Activated naive CD4-positive, alpha-beta T cell treated with anti-CD3 and anti-CD28 coated beads, Interleukin-2, amount 10 ng/mL, durations not matched to agents 7 days and 5 days (primary cell): ENCODE measurements at regions not wholly inside any gene's neighbourhood (a gene's known extent, or its start where the extent isn't known, plus 50 kb on each side); places are given as distances from the start of the nearest gene placed in this dataset.

Experiments used
- CTCF ChIA-PET: fragments of 350-600 bp; sonication (Branson Sonifier 250); formaldehyde crosslinking; loops from one replicate; lab custom pipeline; 2021; ENCODE audit warnings: antibody characterized with exemption; lab: Charles Lee
- DNase-seq: peaks from one replicate; pipeline ENCODE4 v3.0.0-alpha.2; 2020
- H3K27ac Mint-ChIP-seq: one replicate; pipeline ENCODE4 v1.8.0; 2021; ENCODE audit warnings: mild to moderate bottlenecking, moderate library complexity, mixed read lengths
- H3K27me3 Mint-ChIP-seq: one replicate; pipeline ENCODE4 v1.8.0; 2021; ENCODE audit warnings: mild to moderate bottlenecking, mixed read lengths
- H3K36me3 Mint-ChIP-seq: one replicate; pipeline ENCODE4 v1.8.0; 2021; ENCODE audit warnings: mixed read lengths
- H3K4me1 Mint-ChIP-seq: one replicate; pipeline ENCODE4 v1.8.0; 2021; ENCODE audit warnings: mixed read lengths
- H3K4me3 Mint-ChIP-seq: one replicate; pipeline ENCODE4 v1.8.0; 2021; ENCODE audit warnings: mild to moderate bottlenecking, moderate library complexity, mixed read lengths
- H3K9me3 Mint-ChIP-seq: one replicate; pipeline ENCODE4 v1.8.0; 2021; ENCODE audit warnings: mixed read lengths

DNA sequence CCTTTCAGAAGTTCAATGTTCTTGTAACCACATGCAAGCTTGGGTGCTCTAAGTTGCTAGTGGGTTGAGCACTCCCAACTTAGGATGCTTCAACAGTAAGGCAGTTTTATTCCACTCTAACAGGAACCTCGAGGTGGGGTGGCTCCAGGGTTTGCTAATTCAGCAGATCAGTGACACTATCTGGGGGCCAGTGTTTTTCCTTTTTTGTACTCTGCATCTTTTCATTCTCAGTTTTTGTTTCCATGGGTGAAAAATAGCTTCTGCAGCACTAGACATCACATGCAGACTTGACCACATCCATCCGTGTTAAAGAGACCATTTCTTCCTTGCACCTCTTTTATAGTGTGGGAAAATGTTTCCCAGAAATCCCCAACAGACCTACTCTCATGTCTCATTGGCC is 497.6 kb downstream of the STIM2 start:
- H3K4me3 Mint-ChIP-seq = no peak overlapping the region

DNA sequence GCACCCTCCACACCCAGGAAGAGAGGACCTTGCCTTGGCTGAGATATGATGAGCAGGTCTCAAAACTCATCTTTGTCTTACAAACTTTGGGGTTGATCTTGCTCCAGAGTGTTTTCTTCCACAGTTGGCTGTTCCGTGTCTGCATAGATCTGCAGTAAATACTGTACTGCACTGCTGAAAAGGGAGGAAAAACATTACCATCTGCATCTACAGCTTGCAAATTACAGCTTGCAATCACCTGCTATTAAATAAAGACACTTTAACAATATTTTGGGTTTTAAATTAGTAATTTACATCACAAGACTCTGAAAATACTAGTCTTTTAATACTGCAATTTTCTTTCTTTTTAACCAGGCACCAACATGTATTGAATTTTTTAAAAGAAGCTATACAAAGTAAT is 499.5 kb downstream of the STIM2 start:
- Mint-ChIP-seq H3K27me3 (no peaks in the 10 kb centered on the region), H3K9me3 (peaks cover 4% of the 10 kb centered on the region), H3K4me3 (no peak overlapping the region), H3K27ac (no peak overlapping the region), H3K36me3 (no peaks in the 10 kb centered on the region), H3K4me1 (no peaks in the 10 kb centered on the region)
- CTCF ChIA-PET = interaction anchor here (0.6 kb wide), 1 partner anchor 155 kb away, joined by 3 read pairs; no protein-coding TSS in a partner anchor
- DNase-seq = no peak

More for the DNA sequence above, 497.6 kb downstream of the STIM2 start:
- Mint-ChIP-seq H3K9me3 (peaks cover 1% of the 10 kb centered on the region), H3K36me3 (no peaks in the 10 kb centered on the region), H3K27ac (no peak overlapping the region), H3K27me3 (no peaks in the 10 kb centered on the region), H3K4me1 (no peaks in the 10 kb centered on the region)
- DNase-seq = no peak
- CTCF ChIA-PET = no interaction called here

DNA sequence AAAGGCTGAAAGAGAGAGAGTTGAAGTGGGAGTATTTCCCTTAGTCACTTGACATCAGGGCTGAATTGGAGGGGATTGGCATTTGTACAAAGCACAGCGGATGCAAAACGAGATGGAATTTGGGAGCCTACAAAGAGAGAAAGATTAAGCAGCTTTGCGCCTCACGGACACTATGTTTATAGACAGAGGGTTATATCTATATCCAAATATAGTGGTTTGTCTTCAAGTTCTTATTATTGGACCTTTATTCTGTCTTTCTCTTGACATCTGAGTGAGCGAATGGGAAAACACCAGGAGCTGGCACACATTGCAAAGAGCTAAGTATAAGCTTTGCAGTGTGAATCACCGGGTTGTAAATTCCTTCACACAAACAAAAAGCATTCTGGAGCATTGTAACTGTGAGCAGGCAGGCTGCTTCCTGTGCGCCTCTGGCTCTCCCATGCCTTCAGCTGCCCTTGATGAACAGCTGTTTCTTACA is 500.2 kb downstream of the STIM2 start:
- H3K27ac Mint-ChIP-seq = no peak overlapping the region
- peaks cover 4% of the 10 kb centered on the region for H3K9me3 Mint-ChIP-seq
- DNase-seq = no peak
- no peaks in the 10 kb centered on the region for H3K27me3 Mint-ChIP-seq
- CTCF ChIA-PET = no interaction called here
- no peaks in the 10 kb centered on the region for H3K4me1 Mint-ChIP-seq
- H3K4me3 Mint-ChIP-seq = no peak overlapping the region
- no peaks in the 10 kb centered on the region for H3K36me3 Mint-ChIP-seq

DNA sequence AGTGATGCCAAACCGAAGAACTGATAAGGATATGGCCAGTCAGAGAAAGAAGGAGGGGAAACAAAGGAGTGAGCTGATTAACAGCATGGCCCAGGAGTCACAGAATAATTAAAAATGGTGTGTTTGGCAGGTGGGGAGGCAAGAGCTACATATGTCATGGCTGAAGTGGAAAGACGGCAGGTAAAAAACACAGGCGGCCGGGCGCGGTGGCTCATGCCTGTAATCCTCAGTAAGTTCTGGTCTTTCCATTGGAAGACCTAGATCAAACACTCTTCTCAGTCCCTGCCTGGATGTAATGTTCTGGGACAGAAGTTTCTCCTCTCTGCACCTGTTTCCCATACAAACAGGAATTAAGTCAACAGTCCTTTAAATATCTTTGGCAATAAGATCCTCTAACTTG is 503.9 kb downstream of the STIM2 start:
- Mint-ChIP-seq H3K4me3 (no peak overlapping the region), H3K9me3 (peaks cover 7% of the 10 kb centered on the region), H3K27ac (no peak overlapping the region), H3K27me3 (no peaks in the 10 kb centered on the region), H3K36me3 (no peaks in the 10 kb centered on the region), H3K4me1 (no peaks in the 10 kb centered on the region)
- CTCF ChIA-PET = no interaction called here
- no peak for DNase-seq

DNA sequence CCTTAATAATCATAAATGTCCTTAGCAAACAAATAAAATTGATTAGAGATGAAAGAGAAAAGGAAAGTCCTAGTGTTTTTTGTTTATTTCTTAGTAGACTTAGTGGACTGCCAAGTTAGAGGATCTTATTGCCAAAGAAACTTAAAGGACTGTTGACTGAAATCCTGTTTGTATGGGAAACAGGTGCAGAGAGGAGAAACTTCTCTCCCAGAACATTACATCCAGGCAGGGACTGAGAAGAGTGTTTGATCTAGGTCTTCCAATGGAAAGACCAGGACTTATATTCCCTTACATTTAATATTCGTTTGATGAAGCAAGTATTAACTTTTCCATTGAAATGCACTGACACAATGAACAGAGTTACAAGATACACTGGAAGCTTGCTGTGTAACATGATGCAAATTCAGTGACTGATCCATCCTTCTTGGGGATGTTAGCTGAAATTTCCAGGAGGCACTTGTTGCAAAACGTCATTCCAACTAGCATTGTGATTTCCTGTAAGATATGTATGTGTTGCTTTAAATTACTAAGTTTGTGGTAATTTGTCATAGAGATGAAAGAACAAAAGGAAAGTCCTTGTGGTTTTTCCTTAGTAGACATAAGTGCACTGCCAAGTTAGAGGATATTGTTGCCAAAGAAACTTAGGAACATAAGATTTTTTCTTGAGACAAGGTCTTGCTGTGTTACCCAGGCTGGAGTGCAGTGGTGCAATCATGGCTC is 505.6 kb downstream of the STIM2 start:
- H3K36me3 Mint-ChIP-seq = no peaks in the 10 kb centered on the region
- no peak for DNase-seq
- H3K27ac Mint-ChIP-seq = no peak overlapping the region
- H3K4me1 Mint-ChIP-seq = no peaks in the 10 kb centered on the region
- CTCF ChIA-PET = no interaction called here
- H3K4me3 Mint-ChIP-seq = no peak overlapping the region
- peaks cover 7% of the 10 kb centered on the region for H3K9me3 Mint-ChIP-seq
- no peaks in the 10 kb centered on the region for H3K27me3 Mint-ChIP-seq

DNA sequence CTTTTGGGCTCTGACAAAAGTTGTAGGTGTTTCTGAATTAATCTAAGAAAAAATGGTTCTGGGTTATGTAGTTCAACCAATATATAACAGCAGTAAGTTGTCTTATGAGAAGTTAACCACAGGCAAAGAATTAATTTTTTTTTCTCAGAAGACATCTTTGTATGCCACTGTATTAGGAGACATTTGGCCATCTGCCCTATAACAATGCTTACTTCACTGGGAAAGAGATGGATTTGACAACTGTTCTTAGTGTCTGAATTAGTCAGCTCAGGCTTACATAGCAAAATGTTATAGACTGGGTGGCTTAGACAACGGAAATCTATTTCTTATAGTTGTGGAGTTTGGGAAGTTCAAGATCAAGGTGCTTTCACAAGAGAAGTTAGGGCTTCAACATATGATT is 508.1 kb downstream of the STIM2 start:
- H3K36me3 Mint-ChIP-seq = no peaks in the 10 kb centered on the region
- peaks cover 7% of the 10 kb centered on the region for H3K9me3 Mint-ChIP-seq
- no peaks in the 10 kb centered on the region for H3K27me3 Mint-ChIP-seq
- DNase-seq = no peak
- H3K4me1 Mint-ChIP-seq = no peaks in the 10 kb centered on the region
- CTCF ChIA-PET = no interaction called here
- no peak overlapping the region for H3K4me3 Mint-ChIP-seq
- no peak overlapping the region for H3K27ac Mint-ChIP-seq

DNA sequence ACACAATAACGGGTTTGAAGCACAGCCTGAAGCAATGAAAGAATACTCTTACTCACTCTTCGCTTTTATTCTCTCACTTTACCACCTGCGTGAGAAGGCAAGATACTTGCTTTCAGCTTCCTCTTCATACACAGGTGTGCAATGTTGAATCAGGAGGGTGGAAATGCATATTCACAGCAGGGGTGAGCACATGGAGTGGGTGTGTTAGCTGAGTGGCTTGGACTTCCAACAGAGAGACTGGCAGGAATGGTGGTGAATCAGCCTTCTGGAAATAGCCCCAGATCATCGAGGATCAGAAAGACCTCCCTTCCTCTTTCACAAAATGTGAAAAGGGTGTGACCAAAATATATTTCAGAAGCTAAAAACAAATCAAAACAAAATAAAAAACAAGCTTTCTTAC is 521.2 kb downstream of the STIM2 start:
- CTCF ChIA-PET = no interaction called here
- Mint-ChIP-seq H3K36me3 (no peaks in the 10 kb centered on the region), H3K27me3 (no peaks in the 10 kb centered on the region), H3K27ac (no peak overlapping the region), H3K4me3 (no peak overlapping the region), H3K9me3 (peaks cover 6% of the 10 kb centered on the region), H3K4me1 (no peaks in the 10 kb centered on the region)
- DNase-seq = no peak

DNA sequence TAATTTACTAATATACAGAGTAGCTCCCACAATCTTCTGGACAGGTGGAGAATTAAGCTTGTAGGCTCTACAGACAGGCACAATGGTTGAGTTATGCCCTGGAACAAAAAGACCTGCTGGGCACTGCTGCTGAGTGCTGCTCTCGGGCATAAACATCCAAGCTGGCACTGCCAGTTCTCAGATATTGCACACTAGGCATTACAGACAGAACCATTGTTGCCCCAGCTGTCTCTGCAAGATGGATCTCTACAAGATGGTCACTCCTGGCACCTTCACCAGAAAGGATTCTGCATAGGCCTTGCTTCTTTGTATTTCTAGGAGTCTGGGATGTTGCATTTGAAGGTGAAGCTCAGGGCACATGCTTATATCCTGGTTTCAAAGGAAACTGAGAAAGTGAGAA is 527.1 kb downstream of the STIM2 start:
- no peaks in the 10 kb centered on the region for H3K27me3 Mint-ChIP-seq
- peaks cover 3% of the 10 kb centered on the region for H3K9me3 Mint-ChIP-seq
- CTCF ChIA-PET = no interaction called here
- no peaks in the 10 kb centered on the region for H3K36me3 Mint-ChIP-seq
- no peak for DNase-seq
- no peak overlapping the region for H3K4me3 Mint-ChIP-seq
- no peaks in the 10 kb centered on the region for H3K4me1 Mint-ChIP-seq
- no peak overlapping the region for H3K27ac Mint-ChIP-seq

DNA sequence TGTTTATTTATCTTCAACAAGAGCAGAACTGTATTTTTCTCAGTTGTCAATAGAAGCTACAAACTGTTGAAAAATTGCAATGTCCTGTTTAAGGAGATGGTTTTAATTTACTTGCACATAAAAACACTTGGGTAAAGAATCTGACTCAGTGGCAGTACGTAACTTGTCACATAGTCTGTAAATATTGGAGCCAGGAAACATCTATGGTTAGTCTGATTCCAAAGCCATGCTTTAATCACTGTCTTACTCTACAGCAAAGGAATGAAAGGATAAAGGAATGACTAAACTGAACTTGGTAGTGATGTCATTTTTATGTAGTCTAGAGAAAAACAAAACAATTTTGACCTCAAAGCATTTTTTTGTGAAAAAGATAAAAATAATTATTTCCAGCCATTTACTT is 537.2 kb downstream of the STIM2 start:
- H3K9me3 Mint-ChIP-seq = peaks cover 20% of the 10 kb centered on the region
- no peaks in the 10 kb centered on the region for H3K4me1 Mint-ChIP-seq
- H3K4me3 Mint-ChIP-seq = no peak overlapping the region
- no peak for DNase-seq
- CTCF ChIA-PET = no interaction called here
- no peaks in the 10 kb centered on the region for H3K27me3 Mint-ChIP-seq
- no peak overlapping the region for H3K27ac Mint-ChIP-seq
- H3K36me3 Mint-ChIP-seq = no peaks in the 10 kb centered on the region

DNA sequence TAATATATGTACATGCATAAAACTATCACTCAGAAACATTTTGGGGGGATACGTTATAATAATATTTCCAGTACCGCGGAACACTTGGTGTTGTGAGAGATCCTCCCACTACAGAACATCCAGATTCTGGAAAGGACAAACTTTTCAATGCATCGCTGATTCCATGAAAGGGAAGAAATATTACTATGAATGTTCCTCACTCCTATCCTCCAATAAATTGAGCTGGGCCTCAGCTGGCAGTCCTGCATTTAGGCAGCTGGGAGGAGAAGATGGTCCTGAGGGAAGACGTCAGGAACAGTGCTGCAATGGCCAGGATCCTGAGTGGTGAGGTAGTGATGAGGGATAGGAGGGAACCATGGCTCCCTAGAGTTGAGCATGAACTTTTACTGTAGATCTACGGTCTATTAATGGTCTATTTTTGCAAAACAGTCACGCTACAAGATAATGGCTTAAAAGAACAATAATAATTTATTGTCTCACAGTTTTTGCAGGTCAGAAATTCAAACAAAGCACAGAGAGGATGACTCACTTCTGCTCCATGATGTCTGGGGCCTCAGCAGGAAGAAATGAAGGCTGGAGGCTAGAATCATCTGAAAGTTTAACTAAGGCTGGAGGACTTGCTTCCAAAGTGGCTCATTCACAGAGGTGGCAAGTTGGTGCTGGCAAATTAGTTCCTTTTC is 538.1 kb downstream of the STIM2 start:
- Mint-ChIP-seq H3K9me3 (peaks cover 20% of the 10 kb centered on the region), H3K4me1 (no peaks in the 10 kb centered on the region), H3K27me3 (no peaks in the 10 kb centered on the region), H3K4me3 (no peak overlapping the region), H3K27ac (no peak overlapping the region), H3K36me3 (no peaks in the 10 kb centered on the region)
- CTCF ChIA-PET = no interaction called here
- DNase-seq = no peak

DNA sequence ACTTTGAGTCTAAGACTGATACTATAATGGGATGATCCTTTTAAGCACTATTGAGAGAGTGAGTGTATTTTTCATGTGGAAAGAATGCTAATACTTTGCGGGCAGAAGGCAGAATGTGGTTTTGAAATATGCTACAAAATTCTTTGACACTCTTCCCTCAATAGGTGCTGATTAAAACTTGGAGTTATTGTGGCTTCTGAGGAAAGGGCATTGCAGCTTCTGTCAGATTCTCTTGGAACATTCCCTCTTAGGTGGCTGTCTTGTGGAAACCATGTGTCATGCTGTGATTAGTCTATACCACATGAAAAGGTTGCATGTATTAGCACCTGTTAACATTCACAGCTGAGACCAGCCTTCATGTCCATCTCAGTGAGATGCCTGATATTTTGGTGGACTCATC is 547.0 kb downstream of the STIM2 start:
- no peak overlapping the region for H3K4me3 Mint-ChIP-seq
- CTCF ChIA-PET = no interaction called here

DNA sequence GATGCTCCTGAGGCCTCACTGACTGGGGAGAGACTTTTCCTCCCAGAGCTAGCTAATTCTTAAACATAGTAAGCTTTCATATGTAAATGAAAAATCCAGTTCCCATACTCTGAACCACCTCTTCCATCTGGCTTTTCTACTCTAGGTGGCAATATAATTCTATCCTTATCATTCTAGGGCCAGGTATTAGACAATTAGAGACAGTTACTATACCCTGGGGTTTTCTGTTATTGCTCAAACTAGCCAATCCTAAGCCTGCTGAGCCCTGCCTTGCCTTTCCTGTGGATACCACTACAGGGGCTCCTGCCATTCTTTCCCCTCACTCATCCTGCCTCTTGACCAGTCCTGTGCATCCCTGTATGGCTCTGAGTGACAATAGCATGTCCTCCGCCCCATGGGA is 552.0 kb downstream of the STIM2 start:
- Mint-ChIP-seq H3K4me3 (no peak overlapping the region), H3K9me3 (peaks cover 9% of the 10 kb centered on the region), H3K27me3 (no peaks in the 10 kb centered on the region), H3K36me3 (no peaks in the 10 kb centered on the region), H3K4me1 (no peaks in the 10 kb centered on the region), H3K27ac (no peak overlapping the region)
- CTCF ChIA-PET = no interaction called here
- DNase-seq = no peak

More for the DNA sequence above, 547.0 kb downstream of the STIM2 start:
- Mint-ChIP-seq H3K4me1 (no peaks in the 10 kb centered on the region), H3K36me3 (no peaks in the 10 kb centered on the region), H3K27me3 (no peaks in the 10 kb centered on the region), H3K9me3 (peaks cover 6% of the 10 kb centered on the region), H3K27ac (no peak overlapping the region)
- no peak for DNase-seq

DNA sequence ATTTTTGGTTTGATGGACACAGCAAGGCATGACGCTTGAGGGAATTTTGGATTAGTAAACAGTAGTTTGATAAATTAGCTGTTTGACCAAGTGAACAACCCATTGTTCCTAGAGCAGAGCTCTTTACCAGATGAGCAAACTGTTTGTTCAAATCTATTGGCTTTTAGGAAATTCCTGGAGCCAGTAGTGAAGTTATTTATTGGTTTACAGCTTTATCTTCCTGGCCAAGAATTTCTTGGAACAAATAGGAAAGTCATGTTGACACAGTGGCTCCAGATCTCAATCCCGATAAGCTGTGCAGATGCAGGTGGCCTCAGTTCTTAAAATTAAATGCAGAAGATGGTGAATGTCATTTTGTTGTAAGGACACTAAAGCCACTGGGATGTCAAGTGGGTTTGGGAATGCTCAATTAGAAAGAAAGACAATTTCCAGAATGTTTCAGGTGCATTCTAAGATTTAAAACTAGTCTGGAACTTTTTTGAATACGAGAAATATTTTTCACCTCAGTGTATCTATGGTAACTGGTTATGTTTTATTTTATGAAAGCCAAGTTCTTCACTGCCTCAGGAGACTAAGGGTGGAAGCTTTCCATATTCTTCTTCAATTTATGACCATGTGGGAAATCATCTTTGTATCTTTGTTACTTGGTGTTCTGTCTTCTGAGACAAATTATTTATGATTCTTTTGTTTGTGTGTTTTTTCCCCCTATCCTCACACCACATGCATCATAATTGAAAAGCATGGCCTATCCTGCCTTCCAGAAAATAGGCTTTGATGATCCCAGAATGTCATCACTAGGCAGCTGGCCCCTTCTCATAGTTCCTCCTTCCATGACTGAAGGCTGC is 554.5 kb downstream of the STIM2 start:
- Mint-ChIP-seq H3K27me3 (no peaks in the 10 kb centered on the region), H3K4me3 (no peak overlapping the region)

DNA sequence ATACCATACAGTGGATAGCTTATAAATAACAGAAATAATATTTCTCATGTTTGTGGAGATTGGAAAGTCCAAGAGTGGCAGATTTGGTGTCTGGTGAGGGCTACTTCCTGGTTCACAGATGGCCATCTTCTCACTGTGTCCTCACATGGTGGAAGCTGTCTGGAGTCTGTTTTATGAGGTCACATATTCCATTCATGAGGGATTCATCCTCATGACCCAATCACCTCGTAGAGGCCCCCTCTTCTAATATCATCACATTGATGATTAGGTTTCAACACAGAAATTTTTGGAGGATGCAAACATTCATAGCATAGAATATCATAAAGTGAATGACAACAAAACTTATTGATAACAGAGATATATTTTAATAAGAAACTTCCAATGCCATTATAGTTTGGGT is 568.0 kb downstream of the STIM2 start:
- no peaks in the 10 kb centered on the region for H3K27me3 Mint-ChIP-seq
- no peak overlapping the region for H3K4me3 Mint-ChIP-seq
- DNase-seq = no peak
- CTCF ChIA-PET = interaction anchor here (1.0 kb wide), 1 partner anchor 37 kb away, joined by 3 read pairs; no protein-coding TSS in a partner anchor
- H3K4me1 Mint-ChIP-seq = no peaks in the 10 kb centered on the region
- no peaks in the 10 kb centered on the region for H3K36me3 Mint-ChIP-seq
- peaks cover 2% of the 10 kb centered on the region for H3K9me3 Mint-ChIP-seq
- no peak overlapping the region for H3K27ac Mint-ChIP-seq

More for the DNA sequence above, 554.5 kb downstream of the STIM2 start:
- no peak for DNase-seq
- Mint-ChIP-seq H3K4me1 (no peaks in the 10 kb centered on the region), H3K36me3 (no peaks in the 10 kb centered on the region), H3K27ac (no peak overlapping the region), H3K9me3 (peaks cover 15% of the 10 kb centered on the region)
- CTCF ChIA-PET = no interaction called here
